D721Med (cell line): ENCODE measurements at regions not wholly inside any gene's neighbourhood (a gene's known extent, or its start where the extent isn't known, plus 50 kb on each side); places are given as distances from the start of the nearest gene placed in this dataset.
A peak's percentile ranks its signal among the peaks of the same experiment; 100 is the strongest.
"Not testable (repeated sequence)": the region's sequence is repeated elsewhere in the genome, so short reads cannot be mapped to it uniquely, and the experiment has no call there.

Experiments
- DNase-seq: peaks from one replicate; pipeline ENCODE4 v3.0.0; 2011; ENCODE audit warnings: low spot score; ENCODE audit not compliant: insufficient read length
- FAIRE-seq: peaks from 2 replicates; lab custom pipeline; 2011; peaks lifted over from hg19 to GRCh38; lab: Jason Lieb, UNC
- TF ChIP-seq, protein P1 (sequence below): IDR thresholded peaks from 2 replicates; pipeline ENCODE4 v1.5.1; 2012; ENCODE audit warnings: mild to moderate bottlenecking, control low read depth; ENCODE audit not compliant: insufficient read depth; ENCODE audit errors: missing control alignments

DNA sequence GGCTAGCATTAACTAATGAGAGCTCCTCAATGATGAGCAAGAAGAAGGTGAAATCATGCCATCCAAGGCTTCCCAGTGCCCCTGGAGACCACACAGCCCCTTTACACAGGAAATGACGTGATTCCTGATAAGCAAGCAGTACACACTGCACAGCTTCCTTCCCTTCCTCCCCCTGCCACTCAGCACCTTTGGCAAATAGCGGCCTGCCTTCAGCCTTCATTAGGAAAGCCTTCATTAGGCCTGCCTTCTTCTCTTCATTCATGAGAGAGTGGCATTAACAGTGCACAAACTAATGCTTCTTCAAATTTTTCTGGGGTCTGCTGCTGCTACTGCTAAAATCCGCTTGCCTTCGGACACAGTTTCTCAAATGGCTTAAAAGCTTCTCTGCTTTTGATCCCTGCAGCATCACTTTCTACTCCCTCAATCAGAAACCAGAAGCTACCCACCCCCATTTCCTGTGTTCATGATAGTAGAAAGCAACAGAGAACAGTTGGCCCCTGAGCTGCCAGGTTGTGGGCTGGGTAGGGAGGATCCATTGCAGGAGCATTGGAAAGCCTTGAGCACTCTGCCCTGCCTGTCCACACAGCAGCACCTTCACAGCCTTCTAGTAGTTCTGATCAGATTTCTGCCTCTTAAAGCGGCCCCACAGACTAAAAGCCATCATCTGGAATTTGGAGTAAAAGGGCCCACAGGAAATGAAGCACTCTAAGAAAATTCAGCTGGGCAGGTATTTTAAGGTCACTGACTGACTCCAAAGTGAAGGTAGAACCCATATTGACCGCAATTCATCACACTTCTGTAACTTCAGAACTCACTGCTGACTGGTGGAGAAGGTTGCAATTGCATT is 103.8 kb upstream of the ETV6 start:
- no peak for DNase-seq
- TF ChIP-seq, protein P1, sequence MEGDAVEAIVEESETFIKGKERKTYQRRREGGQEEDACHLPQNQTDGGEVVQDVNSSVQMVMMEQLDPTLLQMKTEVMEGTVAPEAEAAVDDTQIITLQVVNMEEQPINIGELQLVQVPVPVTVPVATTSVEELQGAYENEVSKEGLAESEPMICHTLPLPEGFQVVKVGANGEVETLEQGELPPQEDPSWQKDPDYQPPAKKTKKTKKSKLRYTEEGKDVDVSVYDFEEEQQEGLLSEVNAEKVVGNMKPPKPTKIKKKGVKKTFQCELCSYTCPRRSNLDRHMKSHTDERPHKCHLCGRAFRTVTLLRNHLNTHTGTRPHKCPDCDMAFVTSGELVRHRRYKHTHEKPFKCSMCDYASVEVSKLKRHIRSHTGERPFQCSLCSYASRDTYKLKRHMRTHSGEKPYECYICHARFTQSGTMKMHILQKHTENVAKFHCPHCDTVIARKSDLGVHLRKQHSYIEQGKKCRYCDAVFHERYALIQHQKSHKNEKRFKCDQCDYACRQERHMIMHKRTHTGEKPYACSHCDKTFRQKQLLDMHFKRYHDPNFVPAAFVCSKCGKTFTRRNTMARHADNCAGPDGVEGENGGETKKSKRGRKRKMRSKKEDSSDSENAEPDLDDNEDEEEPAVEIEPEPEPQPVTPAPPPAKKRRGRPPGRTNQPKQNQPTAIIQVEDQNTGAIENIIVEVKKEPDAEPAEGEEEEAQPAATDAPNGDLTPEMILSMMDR = no peak
- no peak for FAIRE-seq

DNA sequence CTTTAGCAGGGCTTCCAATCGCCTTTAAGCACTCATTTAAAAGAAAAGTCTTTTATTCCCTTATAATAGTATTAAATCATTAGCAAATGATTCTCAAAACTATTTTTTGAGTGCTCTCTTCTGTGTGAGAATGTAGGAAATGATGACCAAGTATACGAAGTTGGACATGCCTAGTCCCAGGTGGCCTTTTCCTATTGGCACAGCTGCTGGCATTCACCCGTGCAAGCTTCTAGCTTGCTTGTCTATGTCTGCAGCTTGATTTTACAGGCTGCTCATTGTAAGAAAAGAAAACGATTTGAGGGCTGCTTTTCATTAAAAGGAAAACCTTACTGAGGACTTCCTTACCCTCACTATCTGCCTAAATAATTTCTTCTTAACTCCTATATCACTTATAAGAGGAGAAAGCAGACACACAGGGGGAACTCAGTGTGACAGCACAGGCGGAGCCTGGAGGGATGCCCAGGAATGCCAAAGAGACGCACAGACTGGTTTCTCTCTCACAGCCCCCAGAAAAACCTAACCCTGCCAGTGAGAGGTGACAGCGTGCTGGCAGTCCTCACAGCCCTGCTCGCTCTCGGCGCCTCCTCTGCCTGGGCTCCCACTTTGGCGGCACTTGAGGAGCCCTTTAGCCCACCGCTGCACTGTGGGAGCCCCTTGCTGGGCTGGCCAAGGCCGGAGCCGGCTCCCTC is 102.7 kb upstream of the ETV6 start:
- not testable (repeated sequence) for DNase-seq, FAIRE-seq

DNA sequence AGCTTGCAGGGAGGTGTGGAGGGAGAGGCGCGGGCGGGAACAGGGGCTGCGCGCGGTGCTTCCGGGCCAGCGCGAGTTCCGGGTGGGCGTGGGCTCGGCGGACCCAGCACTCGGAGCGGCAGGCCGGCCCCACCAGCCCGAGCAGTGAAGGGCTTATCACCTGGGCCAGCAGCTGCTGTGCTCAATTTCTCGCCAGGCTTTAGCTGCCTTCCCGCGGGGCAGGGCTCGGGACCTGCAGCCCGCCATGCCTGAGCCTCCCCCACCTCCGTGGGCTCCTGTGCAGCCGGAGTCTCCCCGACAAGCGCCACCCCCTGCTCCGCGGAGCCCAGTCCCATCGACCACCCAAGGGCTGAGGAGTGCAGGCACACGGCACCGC is 102.2 kb upstream of the ETV6 start:
- not testable (repeated sequence) for FAIRE-seq, DNase-seq

- DNase-seq (no peak), FAIRE-seq (no peak)
- TF ChIP-seq, protein P1 = no peak
Measured at GRCh38 chr12:11549119-11549518, 100.4 kb upstream of the ETV6 start.

DNA sequence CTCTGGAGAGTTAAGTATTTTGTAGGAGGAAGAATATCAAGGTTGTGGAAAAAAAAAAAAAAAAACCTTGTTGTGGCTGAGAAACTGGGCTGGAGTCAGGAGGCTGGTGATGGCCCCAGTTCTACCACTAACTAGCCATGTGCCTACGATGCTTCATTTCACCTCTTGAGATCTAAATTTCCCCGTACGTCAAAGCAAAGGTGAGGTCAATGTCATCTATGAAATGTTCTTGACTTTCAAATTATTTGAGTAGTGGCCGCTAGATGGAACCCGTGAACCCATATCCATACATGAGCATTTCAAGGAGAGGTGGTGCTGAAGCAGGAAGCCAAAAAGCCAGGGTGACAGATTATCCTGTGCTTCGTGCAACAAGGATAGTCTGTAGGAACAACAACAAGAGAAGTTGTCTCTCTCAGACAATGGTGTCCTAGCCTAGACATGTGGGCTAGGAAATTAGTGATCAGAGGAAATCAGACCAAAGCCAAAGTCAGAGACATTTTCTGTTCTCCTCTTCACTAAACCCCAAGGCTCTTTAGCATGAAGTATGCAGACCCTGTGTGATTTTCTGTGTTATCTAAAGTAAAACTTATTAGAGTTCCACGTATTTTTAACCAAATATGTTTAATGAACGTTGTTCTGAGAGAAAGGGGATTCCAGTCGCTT is 95.5 kb upstream of the ETV6 start:
- peak; percentile 48 for DNase-seq
- FAIRE-seq = peak; percentile 74
- TF ChIP-seq, protein P1 = peak; percentile 64

- no peak for FAIRE-seq
- TF ChIP-seq, protein P1 = no peak
- no peak for DNase-seq
Measured at GRCh38 chr12:11555195-11555594, 94.3 kb upstream of the ETV6 start.

DNA sequence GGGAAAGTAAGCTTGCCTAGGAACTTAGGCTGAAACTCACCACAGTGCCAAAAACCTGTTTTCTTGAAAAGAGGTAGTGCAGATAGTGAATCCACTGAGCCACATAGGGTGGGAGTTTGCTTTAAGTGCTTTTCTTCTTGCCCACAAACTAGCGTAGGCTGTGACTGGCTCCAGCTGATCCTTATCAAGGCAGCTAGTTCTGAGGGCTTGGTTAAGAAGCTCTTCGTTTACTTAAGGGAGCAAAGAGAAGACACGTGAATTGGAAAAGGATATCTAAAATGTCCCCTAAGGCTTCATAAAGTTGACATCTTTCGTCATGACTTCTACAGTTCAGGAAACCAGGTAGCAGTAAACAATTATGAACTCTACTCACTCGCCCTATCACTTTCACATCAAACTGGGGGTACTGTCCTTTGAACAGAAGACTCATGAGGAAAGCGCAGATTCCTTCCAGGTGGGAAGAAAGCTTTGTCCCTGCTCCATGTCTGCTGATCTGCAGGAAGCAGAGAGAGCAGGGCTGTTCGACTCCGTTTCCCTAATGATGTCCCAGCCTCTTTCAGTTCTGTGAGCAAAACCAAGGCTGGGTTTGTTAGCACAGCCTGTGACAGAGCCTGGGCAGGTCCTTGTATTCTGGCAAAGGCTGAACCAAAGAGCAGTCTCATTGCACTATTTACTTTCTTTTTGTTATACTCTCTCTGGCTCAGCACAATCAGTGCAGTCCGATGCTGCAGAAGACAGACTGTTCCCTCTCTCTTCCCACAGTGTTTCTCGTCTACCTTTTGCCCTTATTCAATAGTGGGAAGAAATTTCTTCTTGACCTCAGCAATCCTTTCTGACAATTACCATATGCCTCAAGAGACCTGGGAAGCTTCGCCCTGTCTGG is 93.5 kb upstream of the ETV6 start:
- DNase-seq (no peak), FAIRE-seq (no peak)
- TF ChIP-seq, protein P1 = no peak
